ENCODE measurements at regions not wholly inside any gene's neighbourhood (a gene's known extent, or its start where the extent isn't known, plus 50 kb on each side); places are given as distances from the start of the nearest gene placed in this dataset.

DNA sequence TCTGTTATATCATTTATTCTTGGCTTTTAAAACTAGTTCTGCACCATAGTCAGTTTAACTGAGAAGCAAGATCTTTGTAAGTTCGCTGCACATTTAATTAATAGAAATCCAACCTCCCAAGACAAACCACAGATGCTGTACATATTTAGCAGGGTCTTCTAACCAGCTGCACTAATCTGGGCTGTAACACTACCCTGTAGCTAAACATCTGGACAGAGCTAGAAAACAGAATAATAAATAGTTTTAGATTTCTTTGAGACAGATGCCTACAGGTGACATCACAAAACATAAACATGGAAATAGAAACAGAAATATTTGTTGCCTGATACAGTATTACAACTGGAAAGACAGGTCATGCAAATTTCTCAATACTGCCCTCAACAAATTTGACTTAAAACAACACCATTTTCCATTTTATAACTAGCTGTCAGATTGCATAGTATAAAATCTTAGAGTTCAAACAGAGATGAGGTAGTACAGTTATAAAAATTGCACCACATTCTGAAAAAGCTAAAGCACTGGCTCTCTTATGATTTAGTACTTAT, 315.1 kb downstream of the NR4A2 start:
- no peak overlapping the region for H2AK5ac ChIP-seq (ENCODE audit: low read length, severe bottlenecking)
- DNase-seq, result no peak
- H3K23ac ChIP-seq (ENCODE audit: low read length in 2 of 2), result no peak overlapping the region
- H2BK15ac ChIP-seq (ENCODE audit: low read depth, poor library complexity, severe bottlenecking), result no peak overlapping the region
- no peak overlapping the region for H2BK12ac ChIP-seq (ENCODE audit: low read length in 2 of 2)
- H3K4ac ChIP-seq (ENCODE audit: low read depth in 1 of 2, low read length in 2 of 2), result no peak overlapping the region
- no peak overlapping the region for H3K4me2 ChIP-seq (ENCODE audit: low read length, poor library complexity, severe bottlenecking)
- H3K4me3 ChIP-seq (ENCODE audit: insufficient read depth in 1 of 2, low read depth in 1 of 2, low read length in 2 of 2), result no peak overlapping the region
- no peak overlapping the region for H3K14ac ChIP-seq (ENCODE audit: low read length in 2 of 2)
- no peaks in the 10 kb centered on the region for H3K4me1 ChIP-seq (ENCODE audit: control insufficient read depth, insufficient read depth, low read depth, low read length)
- no peak overlapping the region for H3K27ac ChIP-seq (ENCODE audit: low read length, poor library complexity, severe bottlenecking)
- H3K9me3 ChIP-seq (ENCODE audit: control insufficient read depth, low read length), result no peaks in the 10 kb centered on the region
- no peak overlapping the region for H2BK120ac ChIP-seq (ENCODE audit: low read depth, low read length)
- no peak overlapping the region for H4K8ac ChIP-seq (ENCODE audit: low read length)
- WGBS, result 84% methylated on average over 1 of the region's 1 CpG
- H2BK5ac ChIP-seq (ENCODE audit: low read depth, low read length, poor library complexity, severe bottlenecking), result no peak overlapping the region
- no peak overlapping the region for H3K9ac ChIP-seq (ENCODE audit: low read length)
- no peaks in the 10 kb centered on the region for H3K79me1 ChIP-seq (replicated peaks; ENCODE audit: low read length, poor library complexity, severe bottlenecking)
- H3K18ac ChIP-seq (ENCODE audit: low read depth in 1 of 2, low read length in 2 of 2), result no peak overlapping the region
- no peaks in the 10 kb centered on the region for H3K36me3 ChIP-seq (ENCODE audit: control insufficient read depth in 1 of 2, insufficient read depth in 2 of 2, low read depth in 1 of 2, low read length in 2 of 2)
- no peak overlapping the region for H4K91ac ChIP-seq (ENCODE audit: low read length)
- no peaks in the 10 kb centered on the region for H3K27me3 ChIP-seq (ENCODE audit: control insufficient read depth in 1 of 2, insufficient read depth in 1 of 2, low read length in 2 of 2)
- no peak overlapping the region for H2AFZ ChIP-seq (ENCODE audit: low read depth, low read length)

DNA sequence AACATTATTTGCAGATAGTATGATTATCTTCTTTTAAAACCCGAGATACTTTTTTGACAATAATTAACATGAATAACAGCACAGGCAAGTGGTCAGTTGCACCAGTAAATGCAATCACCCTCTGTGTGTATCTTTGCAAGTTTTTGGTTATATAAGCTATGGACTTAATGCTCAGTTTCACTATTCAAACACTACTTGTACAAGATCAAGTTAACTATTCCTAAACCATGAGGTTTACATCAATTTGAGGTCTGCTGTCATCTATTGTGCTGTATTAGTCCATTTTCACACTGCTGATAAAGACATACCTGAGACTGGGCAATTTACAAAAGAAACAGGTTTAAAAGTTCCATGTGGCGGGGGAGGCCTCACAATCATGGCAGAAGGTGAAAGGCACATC, 323.2 kb downstream of the NR4A2 start:
- Histone ChIP-seq H3K18ac (ENCODE audit: low read depth in 1 of 2, low read length in 2 of 2) (no peak overlapping the region), H3K27me3 (ENCODE audit: control insufficient read depth in 1 of 2, insufficient read depth in 1 of 2, low read length in 2 of 2) (no peaks in the 10 kb centered on the region), H2BK15ac (ENCODE audit: low read depth, poor library complexity, severe bottlenecking) (no peak overlapping the region), H4K91ac (ENCODE audit: low read length) (no peak overlapping the region), H3K9me3 (ENCODE audit: control insufficient read depth, low read length) (peaks cover 9% of the 10 kb centered on the region), H3K14ac (ENCODE audit: low read length in 2 of 2) (no peak overlapping the region), H2BK120ac (ENCODE audit: low read depth, low read length) (no peak overlapping the region), H2BK12ac (ENCODE audit: low read length in 2 of 2) (no peak overlapping the region), H3K9ac (ENCODE audit: low read length) (no peak overlapping the region), H3K4ac (ENCODE audit: low read depth in 1 of 2, low read length in 2 of 2) (no peak overlapping the region), H3K27ac (ENCODE audit: low read length, poor library complexity, severe bottlenecking) (no peak overlapping the region), H3K23ac (ENCODE audit: low read length in 2 of 2) (no peak overlapping the region), H3K4me2 (ENCODE audit: low read length, poor library complexity, severe bottlenecking) (no peak overlapping the region), H2BK5ac (ENCODE audit: low read depth, low read length, poor library complexity, severe bottlenecking) (no peak overlapping the region), H2AFZ (ENCODE audit: low read depth, low read length) (no peak overlapping the region), H3K4me1 (ENCODE audit: control insufficient read depth, insufficient read depth, low read depth, low read length) (no peaks in the 10 kb centered on the region), H3K36me3 (ENCODE audit: control insufficient read depth in 1 of 2, insufficient read depth in 2 of 2, low read depth in 1 of 2, low read length in 2 of 2) (no peaks in the 10 kb centered on the region), H3K79me1 (replicated peaks; ENCODE audit: low read length, poor library complexity, severe bottlenecking) (no peaks in the 10 kb centered on the region), H3K4me3 (ENCODE audit: insufficient read depth in 1 of 2, low read depth in 1 of 2, low read length in 2 of 2) (no peak overlapping the region), H4K8ac (ENCODE audit: low read length) (no peak overlapping the region), H2AK5ac (ENCODE audit: low read length, severe bottlenecking) (no peak overlapping the region)
- no peak for DNase-seq
- 75% methylated on average over 1 of the region's 2 CpGs for WGBS

DNA sequence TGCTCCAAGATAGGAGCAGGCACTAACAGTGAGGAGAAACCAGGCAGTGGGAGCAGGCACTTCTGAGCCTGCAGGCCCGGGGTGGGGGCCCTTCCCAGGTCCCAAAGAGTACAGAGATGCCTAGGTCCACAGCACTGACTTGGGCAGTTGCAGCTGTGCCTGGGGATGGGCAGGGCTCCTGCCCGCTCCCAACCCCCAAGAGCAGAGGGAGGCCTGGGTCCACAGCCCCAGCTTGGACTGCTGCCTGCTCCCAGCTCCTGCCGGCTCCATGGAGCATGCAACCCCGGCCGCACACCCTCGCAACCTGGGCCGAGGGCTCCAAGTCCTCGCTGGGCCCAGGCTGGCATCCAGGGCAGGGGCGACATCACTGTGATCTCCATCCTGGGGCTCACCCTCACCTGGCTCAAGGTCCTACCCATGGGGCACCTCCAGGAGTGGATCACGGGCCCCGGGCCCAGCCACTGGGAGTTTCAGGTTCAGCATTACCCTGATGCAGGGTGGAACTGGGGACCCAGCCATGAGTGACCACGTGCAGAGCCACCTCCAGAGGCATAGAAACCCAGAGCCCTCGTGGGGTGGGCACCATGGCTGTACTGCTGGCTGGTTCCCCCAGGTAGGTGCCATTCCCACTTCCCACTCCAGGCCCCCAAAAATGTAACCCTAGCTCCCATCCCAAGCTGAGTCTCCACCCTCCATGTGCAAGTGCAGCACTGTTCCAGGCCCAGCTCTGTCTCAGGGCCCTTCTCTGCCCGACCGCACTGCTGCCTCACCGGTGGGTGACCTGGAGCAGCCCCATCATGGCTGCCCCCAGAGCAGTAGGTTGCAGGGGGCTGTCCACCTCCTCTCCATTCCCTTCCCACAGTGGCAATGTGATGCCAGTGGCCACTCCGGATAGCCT, 325.6 kb downstream of the NR4A2 start:
- Histone ChIP-seq H3K9ac (ENCODE audit: low read length) (no peak overlapping the region), H3K27ac (ENCODE audit: low read length, poor library complexity, severe bottlenecking) (no peak overlapping the region), H3K9me3 (ENCODE audit: control insufficient read depth, low read length) (peaks cover 9% of the 10 kb centered on the region), H3K79me1 (replicated peaks; ENCODE audit: low read length, poor library complexity, severe bottlenecking) (no peaks in the 10 kb centered on the region), H3K14ac (ENCODE audit: low read length in 2 of 2) (no peak overlapping the region), H2BK15ac (ENCODE audit: low read depth, poor library complexity, severe bottlenecking) (no peak overlapping the region), H2AK5ac (ENCODE audit: low read length, severe bottlenecking) (no peak overlapping the region), H3K23ac (ENCODE audit: low read length in 2 of 2) (no peak overlapping the region), H4K91ac (ENCODE audit: low read length) (peak overlapping the region; percentile 39), H3K4me2 (ENCODE audit: low read length, poor library complexity, severe bottlenecking) (no peak overlapping the region), H3K36me3 (ENCODE audit: control insufficient read depth in 1 of 2, insufficient read depth in 2 of 2, low read depth in 1 of 2, low read length in 2 of 2) (no peaks in the 10 kb centered on the region), H2BK12ac (ENCODE audit: low read length in 2 of 2) (no peak overlapping the region), H3K4me3 (ENCODE audit: insufficient read depth in 1 of 2, low read depth in 1 of 2, low read length in 2 of 2) (no peak overlapping the region), H4K8ac (ENCODE audit: low read length) (no peak overlapping the region), H3K18ac (ENCODE audit: low read depth in 1 of 2, low read length in 2 of 2) (no peak overlapping the region), H2BK5ac (ENCODE audit: low read depth, low read length, poor library complexity, severe bottlenecking) (no peak overlapping the region), H2BK120ac (ENCODE audit: low read depth, low read length) (no peak overlapping the region), H3K27me3 (ENCODE audit: control insufficient read depth in 1 of 2, insufficient read depth in 1 of 2, low read length in 2 of 2) (no peaks in the 10 kb centered on the region), H3K4me1 (ENCODE audit: control insufficient read depth, insufficient read depth, low read depth, low read length) (no peaks in the 10 kb centered on the region), H3K4ac (ENCODE audit: low read depth in 1 of 2, low read length in 2 of 2) (no peak overlapping the region), H2AFZ (ENCODE audit: low read depth, low read length) (no peak overlapping the region)
- 87% methylated on average over 17 of the region's 17 CpGs for WGBS
- no peak for DNase-seq

DNA sequence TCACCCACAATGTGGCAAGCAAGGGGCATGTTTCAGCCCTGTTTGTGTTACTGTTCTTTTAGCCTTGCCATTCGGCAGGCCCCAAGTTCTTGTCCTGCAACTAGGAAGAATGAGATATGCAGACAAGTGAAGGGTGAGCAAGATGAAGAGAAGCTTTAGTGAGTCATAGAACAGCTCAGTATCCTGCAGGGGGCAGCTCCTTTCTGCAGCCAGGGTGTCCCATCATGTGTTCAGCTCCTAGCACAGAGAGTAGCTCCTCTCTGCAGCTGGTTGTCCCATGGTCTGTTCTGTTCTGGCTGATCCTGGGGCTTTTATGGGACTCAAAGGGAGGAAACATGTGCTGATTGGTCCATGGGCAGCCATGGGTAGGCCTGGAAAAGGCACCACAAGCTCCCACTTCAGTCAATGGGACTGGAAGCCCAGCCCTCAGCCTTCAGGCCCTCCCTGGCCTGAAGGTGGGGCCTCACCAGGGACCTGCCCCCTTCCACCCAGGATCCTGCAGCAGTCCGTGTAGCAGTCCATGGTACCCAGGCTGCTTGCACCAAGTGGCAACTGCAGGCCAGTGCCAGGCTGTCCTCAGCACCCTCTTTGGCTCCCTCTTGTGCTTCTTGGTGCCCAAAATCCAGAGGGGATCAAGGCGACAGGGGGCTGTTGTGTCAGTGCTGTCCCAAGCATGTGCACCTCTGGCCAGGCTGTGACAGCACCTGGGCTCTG, 326.4 kb downstream of the NR4A2 start:
- H2BK15ac ChIP-seq (ENCODE audit: low read depth, poor library complexity, severe bottlenecking), result no peak overlapping the region
- peaks cover 4% of the 10 kb centered on the region for H3K9me3 ChIP-seq (ENCODE audit: control insufficient read depth, low read length)
- H2AK5ac ChIP-seq (ENCODE audit: low read length, severe bottlenecking), result no peak overlapping the region
- no peak overlapping the region for H3K4me2 ChIP-seq (ENCODE audit: low read length, poor library complexity, severe bottlenecking)
- no peak overlapping the region for H4K8ac ChIP-seq (ENCODE audit: low read length)
- H3K4me3 ChIP-seq (ENCODE audit: insufficient read depth in 1 of 2, low read depth in 1 of 2, low read length in 2 of 2), result no peak overlapping the region
- H3K79me1 ChIP-seq (replicated peaks; ENCODE audit: low read length, poor library complexity, severe bottlenecking), result no peaks in the 10 kb centered on the region
- H3K9ac ChIP-seq (ENCODE audit: low read length), result no peak overlapping the region
- no peak overlapping the region for H2BK5ac ChIP-seq (ENCODE audit: low read depth, low read length, poor library complexity, severe bottlenecking)
- WGBS, result 90% methylated on average over 3 of the region's 3 CpGs
- H3K23ac ChIP-seq (ENCODE audit: low read length in 2 of 2), result no peak overlapping the region
- no peaks in the 10 kb centered on the region for H3K4me1 ChIP-seq (ENCODE audit: control insufficient read depth, insufficient read depth, low read depth, low read length)
- no peak overlapping the region for H3K4ac ChIP-seq (ENCODE audit: low read depth in 1 of 2, low read length in 2 of 2)
- DNase-seq, result no peak
- H2BK120ac ChIP-seq (ENCODE audit: low read depth, low read length), result no peak overlapping the region
- H3K27ac ChIP-seq (ENCODE audit: low read length, poor library complexity, severe bottlenecking), result no peak overlapping the region
- H3K14ac ChIP-seq (ENCODE audit: low read length in 2 of 2), result no peak overlapping the region
- H3K18ac ChIP-seq (ENCODE audit: low read depth in 1 of 2, low read length in 2 of 2), result no peak overlapping the region
- no peaks in the 10 kb centered on the region for H3K36me3 ChIP-seq (ENCODE audit: control insufficient read depth in 1 of 2, insufficient read depth in 2 of 2, low read depth in 1 of 2, low read length in 2 of 2)
- H2BK12ac ChIP-seq (ENCODE audit: low read length in 2 of 2), result no peak overlapping the region
- H3K27me3 ChIP-seq (ENCODE audit: control insufficient read depth in 1 of 2, insufficient read depth in 1 of 2, low read length in 2 of 2), result no peaks in the 10 kb centered on the region
- H2AFZ ChIP-seq (ENCODE audit: low read depth, low read length), result no peak overlapping the region
- H4K91ac ChIP-seq (ENCODE audit: low read length), result no peak overlapping the region
